ENCODE measurements at regions not wholly inside any gene's neighbourhood (a gene's known extent, or its start where the extent isn't known, plus 50 kb on each side); places are given as distances from the start of the nearest gene placed in this dataset.

DNA sequence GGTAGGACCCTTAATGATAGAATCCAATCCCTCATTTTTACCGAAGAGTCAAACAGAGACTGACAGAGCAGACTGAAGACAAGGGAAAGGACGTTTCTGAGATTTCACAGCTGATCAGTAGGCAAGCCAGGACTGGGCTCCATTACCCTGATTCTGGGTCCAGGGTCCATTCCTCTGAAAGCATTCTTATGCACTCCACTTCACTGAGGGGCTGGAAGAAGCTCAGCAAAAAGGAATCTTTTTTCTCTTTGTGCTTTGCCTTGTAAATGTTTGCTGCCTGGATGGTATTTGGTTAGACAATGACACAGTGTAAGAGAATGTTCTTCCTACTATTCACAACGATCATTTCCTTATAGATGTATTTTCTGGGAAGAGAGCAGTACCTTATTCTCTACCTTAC, 331.3 kb upstream of the PROX1 start:
- no peak overlapping the region for H3K4me3 ChIP-seq (ENCODE audit: low read depth, poor library complexity, severe bottlenecking)
- TF ChIP-seq, protein P1, sequence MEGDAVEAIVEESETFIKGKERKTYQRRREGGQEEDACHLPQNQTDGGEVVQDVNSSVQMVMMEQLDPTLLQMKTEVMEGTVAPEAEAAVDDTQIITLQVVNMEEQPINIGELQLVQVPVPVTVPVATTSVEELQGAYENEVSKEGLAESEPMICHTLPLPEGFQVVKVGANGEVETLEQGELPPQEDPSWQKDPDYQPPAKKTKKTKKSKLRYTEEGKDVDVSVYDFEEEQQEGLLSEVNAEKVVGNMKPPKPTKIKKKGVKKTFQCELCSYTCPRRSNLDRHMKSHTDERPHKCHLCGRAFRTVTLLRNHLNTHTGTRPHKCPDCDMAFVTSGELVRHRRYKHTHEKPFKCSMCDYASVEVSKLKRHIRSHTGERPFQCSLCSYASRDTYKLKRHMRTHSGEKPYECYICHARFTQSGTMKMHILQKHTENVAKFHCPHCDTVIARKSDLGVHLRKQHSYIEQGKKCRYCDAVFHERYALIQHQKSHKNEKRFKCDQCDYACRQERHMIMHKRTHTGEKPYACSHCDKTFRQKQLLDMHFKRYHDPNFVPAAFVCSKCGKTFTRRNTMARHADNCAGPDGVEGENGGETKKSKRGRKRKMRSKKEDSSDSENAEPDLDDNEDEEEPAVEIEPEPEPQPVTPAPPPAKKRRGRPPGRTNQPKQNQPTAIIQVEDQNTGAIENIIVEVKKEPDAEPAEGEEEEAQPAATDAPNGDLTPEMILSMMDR (IDR thresholded peaks at IDR 0.05) = no peak
- no peak for TF ChIP-seq POLR2A (IDR thresholded peaks at IDR 0.05)
- intact Hi-C loops (cut with DNase I; ENCODE audit: low total_unique reads) = no loop called here
- WGBS, 2 donors = 49 to 52% methylated on average over 3 of the region's 3 CpGs
- no peak for DNase-seq (ENCODE audit: low spot score in 2 of 2)

DNA sequence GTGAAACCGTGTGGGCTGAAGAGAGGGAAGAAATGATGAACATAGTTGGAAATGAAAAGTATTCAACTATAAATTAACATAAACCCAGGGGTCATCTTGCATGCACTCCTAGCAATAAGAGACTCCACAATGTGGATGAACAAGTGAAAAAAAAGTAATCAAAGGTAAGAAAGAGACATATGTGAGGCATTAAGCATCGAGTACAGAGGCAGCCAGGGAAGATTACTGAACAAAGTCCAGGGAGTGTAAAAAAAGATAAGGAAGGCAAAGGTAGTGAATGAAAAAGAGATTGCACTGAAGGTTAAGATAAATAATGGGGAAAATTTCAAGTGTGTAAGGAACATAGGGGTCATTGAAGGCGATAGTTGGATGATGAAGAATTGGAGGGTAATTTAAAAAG, 330.8 kb upstream of the PROX1 start:
- DNase-seq (ENCODE audit: low spot score in 2 of 2) = no peak
- TF ChIP-seq, protein P1 (IDR thresholded peaks at IDR 0.05) = no peak
- no peak for TF ChIP-seq POLR2A (IDR thresholded peaks at IDR 0.05)
- WGBS, 2 donors = 62 to 74% methylated on average over 3 of the region's 3 CpGs
- no peak overlapping the region for H3K4me3 ChIP-seq (ENCODE audit: low read depth, poor library complexity, severe bottlenecking)
- intact Hi-C loops (cut with DNase I; ENCODE audit: low total_unique reads) = no loop called here

DNA sequence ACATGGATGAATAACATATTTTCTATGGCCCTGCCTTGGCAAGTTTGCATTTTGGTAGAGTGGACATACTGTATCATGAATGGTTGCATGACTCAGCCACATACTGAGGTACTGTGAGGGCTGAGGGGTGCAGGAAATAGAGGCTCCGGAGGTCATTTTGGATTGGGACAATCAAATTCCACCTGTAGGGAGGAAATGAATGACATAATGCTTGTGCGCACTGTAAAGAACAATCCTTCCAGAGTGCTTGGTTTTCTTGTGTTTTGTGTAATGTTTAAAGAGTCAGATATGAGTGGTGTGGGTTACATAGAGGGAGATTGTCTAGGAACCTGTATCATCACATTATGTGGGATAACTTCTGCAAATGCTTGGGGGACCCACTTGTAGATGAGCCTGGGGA, 329.9 kb upstream of the PROX1 start:
- intact Hi-C loops (cut with DNase I; ENCODE audit: low total_unique reads) = no loop called here

DNA sequence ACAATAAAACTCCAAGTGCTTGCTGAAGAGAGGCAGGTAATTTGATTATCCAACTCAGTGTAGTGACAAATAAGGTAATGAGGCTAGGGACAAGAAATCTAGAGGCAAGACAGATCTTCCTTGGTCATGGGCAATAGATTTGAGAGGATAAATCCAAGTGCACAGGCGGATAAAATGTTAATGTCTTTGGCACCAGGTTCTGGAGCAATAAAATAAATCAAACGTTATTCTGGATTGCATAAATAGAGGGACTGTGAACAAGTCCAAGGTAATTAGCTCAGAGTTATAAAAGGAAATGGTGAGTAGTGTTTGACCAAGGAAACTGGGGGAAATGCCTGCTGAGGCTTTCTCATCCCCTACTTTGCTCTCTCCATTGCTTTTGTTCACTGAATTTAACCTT, 329.3 kb upstream of the PROX1 start:
- TF ChIP-seq, protein P1 (IDR thresholded peaks at IDR 0.05) = no peak
- TF ChIP-seq POLR2A (IDR thresholded peaks at IDR 0.05) = no peak
- intact Hi-C loops (cut with DNase I; ENCODE audit: low total_unique reads) = no loop called here
- 13 to 20% methylated on average over 2 of the region's 2 CpGs for WGBS, 2 donors
- no peak for DNase-seq (ENCODE audit: low spot score in 2 of 2)
- H3K4me3 ChIP-seq (ENCODE audit: low read depth, poor library complexity, severe bottlenecking) = no peak overlapping the region

More for the DNA sequence above, 329.9 kb upstream of the PROX1 start:
- no peak overlapping the region for H3K4me3 ChIP-seq (ENCODE audit: low read depth, poor library complexity, severe bottlenecking)
- TF ChIP-seq POLR2A (IDR thresholded peaks at IDR 0.05) = no peak
- TF ChIP-seq, protein P1 (IDR thresholded peaks at IDR 0.05) = no peak
- 82 to 87% methylated on average over 2 of the region's 2 CpGs for WGBS, 2 donors
- no peak for DNase-seq (ENCODE audit: low spot score in 2 of 2)

DNA sequence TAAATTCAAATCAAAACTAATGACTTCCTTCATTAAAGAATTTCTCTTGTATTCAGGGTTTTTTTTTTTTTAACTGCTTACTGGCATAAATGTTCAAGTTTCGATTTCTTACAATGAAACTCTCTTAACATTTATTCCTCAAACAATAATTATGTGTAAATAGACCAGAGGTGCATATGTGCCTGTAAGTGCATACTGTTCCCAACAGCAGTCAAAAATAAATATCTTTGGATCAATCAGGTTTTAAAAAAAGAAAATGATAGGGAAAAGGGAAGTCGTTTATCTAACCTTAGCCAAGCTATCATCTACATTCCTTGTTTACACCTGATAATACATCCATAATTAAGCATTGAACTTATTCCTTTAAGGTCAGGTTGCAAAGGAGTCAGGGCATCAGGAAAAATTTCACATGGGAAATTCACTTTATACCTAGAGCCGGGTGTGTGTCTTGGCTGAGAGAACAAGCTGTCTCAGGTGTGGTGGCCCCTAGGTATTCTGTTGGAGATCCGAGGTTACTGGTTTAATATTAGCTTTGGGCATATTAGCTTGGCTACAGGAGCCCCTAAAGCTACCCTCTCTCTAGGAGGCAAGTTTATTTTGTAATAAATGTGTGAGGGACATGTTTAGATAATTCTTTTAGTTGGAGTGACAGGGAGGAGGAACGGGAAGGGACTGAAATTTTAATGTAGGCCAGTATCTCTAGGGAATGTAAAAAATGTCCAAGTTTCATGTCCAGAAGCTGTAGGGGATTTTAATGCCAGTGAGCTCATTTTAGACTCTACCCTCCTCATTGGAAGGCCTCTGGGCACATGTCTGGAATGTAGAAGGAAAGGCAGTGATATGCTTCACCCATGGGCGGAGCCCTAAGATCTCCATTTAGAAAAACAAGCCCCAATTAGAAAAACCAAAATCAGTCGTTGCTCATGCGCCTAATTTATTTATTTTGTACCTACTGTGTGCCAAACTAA, 327.9 kb upstream of the PROX1 start:
- H3K4me3 ChIP-seq (ENCODE audit: low read depth, poor library complexity, severe bottlenecking) = no peak overlapping the region
- no peak for DNase-seq (ENCODE audit: low spot score in 2 of 2)
- 53 to 57% methylated on average over 8 of the region's 8 CpGs for WGBS, 2 donors
- intact Hi-C loops (cut with DNase I; ENCODE audit: low total_unique reads) = no loop called here
- TF ChIP-seq, protein P1 (IDR thresholded peaks at IDR 0.05) = no peak

Data from lower leg skin (tissue), 4 donors.